PC-3 (cell line): ENCODE measurements at regions not wholly inside any gene's neighbourhood (a gene's known extent, or its start where the extent isn't known, plus 50 kb on each side); places are given as distances from the start of the nearest gene placed in this dataset.

Experiments
- ATAC-seq: fragments of 200-7000 bp; cut with Tn5 transposase; 2 replicates; pipeline ENCODE4 v1.9.1; 2020; ENCODE audit warnings: mild to moderate bottlenecking, moderate library complexity
- BruUV-seq: library from RNA; stranded (reverse); fragments of 400-500 nt; replicated peaks from 2 replicates; lab custom pipeline; 2021; lab: Mats Ljungman, UMichigan
- CTCF ChIA-PET: fragments of 300-600 bp; sonication (Branson Sonifier 250); formaldehyde crosslinking; loops from one replicate; lab custom pipeline; 2022; ENCODE audit warnings: antibody characterized with exemption; lab: Charles Lee
- POLR2A ChIA-PET: fragments of 300-600 bp; sonication (Branson Sonifier 250); formaldehyde crosslinking; loops from one replicate; lab custom pipeline; 2022; ENCODE audit warnings: antibody characterized with exemption; ENCODE audit not compliant: unreplicated experiment; lab: Charles Lee
- DNase-seq: peaks from one replicate; pipeline ENCODE4 v3.0.0-alpha.2; 2015
- H2AFZ ChIP-seq: fragments of 300-600 bp; sonication (generic); 2 replicates; pipeline ENCODE4 v1.6.0; 2016; ENCODE audit warnings: antibody characterized with exemption, low read length
- H3F3A ChIP-seq: fragments of 300-600 bp; sonication (generic); one replicate; pipeline ENCODE4 v1.6.0; 2017; ENCODE audit warnings: antibody characterized with exemption, low read length, control low read depth, mild to moderate bottlenecking; ENCODE audit not compliant: unreplicated experiment
- H3K27ac ChIP-seq: fragments of 300-600 bp; sonication (generic); 2 replicates; pipeline ENCODE4 v1.5.1; 2016; ENCODE audit warnings: mild to moderate bottlenecking, low read length
- H3K27me3 ChIP-seq: fragments of 300-600 bp; sonication (generic); 2 replicates; pipeline ENCODE4 v1.6.1; 2016; ENCODE audit warnings: low read length, mixed read lengths
- H3K36me3 ChIP-seq: fragments of 300-600 bp; sonication (generic); 2 replicates; pipeline ENCODE4 v1.6.1; 2016; ENCODE audit warnings: low read depth, mixed run types, low read length, mixed read lengths
- H3K4me1 ChIP-seq: fragments of 300-600 bp; sonication (generic); 2 replicates; pipeline ENCODE4 v1.5.1; 2016; ENCODE audit warnings: low read length; ENCODE audit not compliant: insufficient read depth
- H3K4me2 ChIP-seq: fragments of 300-600 bp; sonication (generic); 2 replicates; pipeline ENCODE4 v1.6.0; 2016; ENCODE audit warnings: low read length
- H3K4me3 ChIP-seq: fragments of 300-600 bp; sonication (generic); 2 replicates; pipeline ENCODE4 v1.5.1; 2016; ENCODE audit warnings: mild to moderate bottlenecking, low read length, mixed read lengths
- H3K79me2 ChIP-seq: fragments of 300-600 bp; sonication (generic); 2 replicates; pipeline ENCODE4 v1.6.1; 2017; ENCODE audit warnings: low read length, mixed read lengths
- H3K9ac ChIP-seq: fragments of 300-600 bp; sonication (generic); 2 replicates; pipeline ENCODE4 v1.6.0; 2016; ENCODE audit warnings: mild to moderate bottlenecking, low read length
- H3K9me2 ChIP-seq: fragments of 300-600 bp; sonication (generic); replicated peaks from 2 replicates; pipeline ENCODE4 v1.6.1; 2016; ENCODE audit warnings: mixed run types, low read length, mixed read lengths
- H3K9me3 ChIP-seq: fragments of 300-600 bp; sonication (generic); 2 replicates; pipeline ENCODE4 v1.6.1; 2016; ENCODE audit warnings: low read length, mixed read lengths
- H4K20me1 ChIP-seq: fragments of 300-600 bp; sonication (generic); 2 replicates; pipeline ENCODE4 v1.6.1; 2016; ENCODE audit warnings: low read length, mixed read lengths
- EZH2 ChIP-seq: fragments of 300-600 bp; sonication (generic); IDR thresholded peaks from one replicate; pipeline ENCODE4 v1.6.1; 2017; ENCODE audit warnings: antibody characterized with exemption, mild to moderate bottlenecking, low read length; ENCODE audit not compliant: unreplicated experiment
- EZH2phosphoT487 ChIP-seq: fragments of 300-600 bp; sonication (generic); IDR thresholded peaks from 2 replicates; pipeline ENCODE4 v1.6.1; 2018; ENCODE audit warnings: mild to moderate bottlenecking, antibody characterized with exemption, low read length, borderline replicate concordance
- intact Hi-C: fragments of 100-400 bp; cut with micrococcal nuclease; formaldehyde crosslinking; loops from 2 replicates; pipeline ENCODE4 v1.9.0; 2023
- TF ChIP-seq, protein P1 (sequence below): fragments of 300-600 bp; sonication (generic); conservative IDR thresholded peaks from 2 replicates; pipeline ENCODE4 v1.5.1; 2017; ENCODE audit warnings: antibody characterized with exemption, low read depth, mild to moderate bottlenecking, low read length

DNA sequence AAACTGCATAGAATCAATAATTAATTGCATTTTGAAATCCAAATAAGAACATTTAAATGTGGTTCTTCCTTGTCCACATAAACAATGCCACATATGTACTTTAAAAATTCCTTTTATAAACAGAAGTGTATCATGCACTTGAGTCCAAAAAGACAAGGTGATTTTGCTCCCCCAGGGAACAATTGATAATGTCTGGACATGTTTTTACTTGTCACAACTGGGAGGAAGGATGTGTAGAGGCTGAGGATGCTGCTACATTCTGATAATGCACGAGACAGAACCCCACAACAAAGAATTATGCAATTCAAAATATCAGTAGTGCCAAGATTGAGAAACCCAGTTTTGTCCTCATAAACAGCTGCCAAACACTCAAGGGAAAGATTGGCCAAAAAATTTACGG, 181.1 kb upstream of the ISL1 start:
- POLR2A ChIA-PET: no interaction called here
- intact Hi-C loops: no loop called here

DNA sequence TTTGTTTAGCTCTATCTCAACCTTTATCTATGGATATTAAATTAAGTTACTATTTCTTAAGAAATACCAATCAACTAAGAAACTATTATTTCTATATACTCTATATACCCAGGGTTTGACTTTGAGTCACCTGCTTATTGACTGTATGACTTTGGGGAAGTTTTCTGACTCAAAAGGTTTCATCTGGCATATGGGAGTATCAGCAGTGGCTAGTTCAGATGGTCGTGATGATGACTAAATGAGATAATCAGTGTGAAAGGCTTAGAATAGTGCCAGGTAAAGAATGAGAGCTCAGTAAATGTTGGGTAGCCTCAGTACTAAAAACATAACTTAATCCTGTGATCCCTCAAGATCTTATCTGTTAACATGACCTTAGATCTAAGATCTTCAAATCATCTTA, 179.7 kb upstream of the ISL1 start:
- H3K9me3 ChIP-seq: no peaks in the 10 kb centered on the region
- H2AFZ ChIP-seq: no peak overlapping the region
- H3K27me3 ChIP-seq: no peaks in the 10 kb centered on the region; the same call in 1 of the 2 replicates
- POLR2A ChIA-PET: interaction anchor here (0.8 kb wide), 1 partner anchor 289 kb away, joined by 4 read pairs; no protein-coding TSS in a partner anchor
- no peaks in the 10 kb centered on the region for H3K4me1 ChIP-seq
- intact Hi-C loops: no loop called here
- no peaks in the 10 kb centered on the region for H3K36me3 ChIP-seq
- no peaks in the 10 kb centered on the region for H3K79me2 ChIP-seq
- no TSS peak for BruUV-seq
- no peak overlapping the region for H3K9ac ChIP-seq
- no peak overlapping the region for H3K4me3 ChIP-seq
- DNase-seq (no peak), ATAC-seq (no peak)
- H3K9me2 ChIP-seq: no peaks in the 10 kb centered on the region
- no peak overlapping the region for H3K27ac ChIP-seq
- H3F3A ChIP-seq: no peaks in the 10 kb centered on the region
- TF ChIP-seq, protein P1, sequence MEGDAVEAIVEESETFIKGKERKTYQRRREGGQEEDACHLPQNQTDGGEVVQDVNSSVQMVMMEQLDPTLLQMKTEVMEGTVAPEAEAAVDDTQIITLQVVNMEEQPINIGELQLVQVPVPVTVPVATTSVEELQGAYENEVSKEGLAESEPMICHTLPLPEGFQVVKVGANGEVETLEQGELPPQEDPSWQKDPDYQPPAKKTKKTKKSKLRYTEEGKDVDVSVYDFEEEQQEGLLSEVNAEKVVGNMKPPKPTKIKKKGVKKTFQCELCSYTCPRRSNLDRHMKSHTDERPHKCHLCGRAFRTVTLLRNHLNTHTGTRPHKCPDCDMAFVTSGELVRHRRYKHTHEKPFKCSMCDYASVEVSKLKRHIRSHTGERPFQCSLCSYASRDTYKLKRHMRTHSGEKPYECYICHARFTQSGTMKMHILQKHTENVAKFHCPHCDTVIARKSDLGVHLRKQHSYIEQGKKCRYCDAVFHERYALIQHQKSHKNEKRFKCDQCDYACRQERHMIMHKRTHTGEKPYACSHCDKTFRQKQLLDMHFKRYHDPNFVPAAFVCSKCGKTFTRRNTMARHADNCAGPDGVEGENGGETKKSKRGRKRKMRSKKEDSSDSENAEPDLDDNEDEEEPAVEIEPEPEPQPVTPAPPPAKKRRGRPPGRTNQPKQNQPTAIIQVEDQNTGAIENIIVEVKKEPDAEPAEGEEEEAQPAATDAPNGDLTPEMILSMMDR: no peak
- CTCF ChIA-PET: no interaction called here
- no peak overlapping the region for H3K4me2 ChIP-seq
- H4K20me1 ChIP-seq: no peaks in the 10 kb centered on the region

More for the DNA sequence above, 181.1 kb upstream of the ISL1 start:
- BruUV-seq: no TSS peak
- H3F3A ChIP-seq: no peaks in the 10 kb centered on the region
- H3K4me3 ChIP-seq: no peak overlapping the region
- TF ChIP-seq, protein P1: no peak
- TF ChIP-seq EZH2phosphoT487: no peak
- no peak for TF ChIP-seq EZH2
- ATAC-seq (no peak), DNase-seq (no peak)
- H3K27me3 ChIP-seq: no peaks in the 10 kb centered on the region; the same call in 1 of the 2 replicates
- H3K27ac ChIP-seq: no peak overlapping the region
- H3K4me2 ChIP-seq: no peak overlapping the region
- no peaks in the 10 kb centered on the region for H3K79me2 ChIP-seq
- H4K20me1 ChIP-seq: no peaks in the 10 kb centered on the region
- H2AFZ ChIP-seq: no peak overlapping the region
- no peaks in the 10 kb centered on the region for H3K9me3 ChIP-seq
- CTCF ChIA-PET: no interaction called here
- no peaks in the 10 kb centered on the region for H3K9me2 ChIP-seq
- H3K4me1 ChIP-seq: no peaks in the 10 kb centered on the region
- no peaks in the 10 kb centered on the region for H3K36me3 ChIP-seq
- H3K9ac ChIP-seq: no peak overlapping the region

DNA sequence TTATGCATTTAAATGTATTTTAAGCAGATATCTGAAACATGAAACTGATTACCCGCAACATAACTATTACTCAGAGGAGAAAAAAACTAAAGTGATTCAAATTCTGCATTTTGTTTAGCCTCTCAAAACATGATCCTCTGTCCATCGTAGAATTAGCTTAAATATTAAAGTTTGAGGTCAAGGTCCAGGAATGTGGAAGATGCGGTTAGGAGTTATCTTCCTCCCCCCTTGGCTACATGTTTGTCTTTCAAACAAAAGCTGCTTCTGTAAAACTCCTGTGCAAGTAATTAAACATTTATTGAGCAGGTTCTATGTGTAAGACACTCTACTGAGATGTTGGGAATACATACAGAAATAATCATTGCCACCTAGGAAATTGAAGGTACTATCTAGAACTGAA, 175.0 kb upstream of the ISL1 start:
- Histone ChIP-seq H3K4me3 (no peak overlapping the region), H3K4me1 (no peaks in the 10 kb centered on the region), H3K36me3 (no peaks in the 10 kb centered on the region), H3K27ac (no peak overlapping the region), H3K27me3 (no peaks in the 10 kb centered on the region), H3K9me3 (no peaks in the 10 kb centered on the region), H4K20me1 (no peaks in the 10 kb centered on the region), H3K79me2 (no peaks in the 10 kb centered on the region), H2AFZ (no peak overlapping the region), H3K9ac (no peak overlapping the region), H3K4me2 (no peak overlapping the region), H3F3A (no peaks in the 10 kb centered on the region), H3K9me2 (no peaks in the 10 kb centered on the region)
- intact Hi-C loops: no loop called here
- no peak for ATAC-seq
- CTCF ChIA-PET: no interaction called here
- POLR2A ChIA-PET: no interaction called here
- DNase-seq: no peak
- TF ChIP-seq EZH2: no peak
- TF ChIP-seq EZH2phosphoT487: no peak
- TF ChIP-seq, protein P1: no peak
- no TSS peak for BruUV-seq
